ENCODE measurements at regions not wholly inside any gene's neighbourhood (a gene's known extent, or its start where the extent isn't known, plus 50 kb on each side); places are given as distances from the start of the nearest gene placed in this dataset.
"Not testable (repeated sequence)": the region's sequence is repeated elsewhere in the genome, so short reads cannot be mapped to it uniquely, and the experiment has no call there.

GRCh38 chr1:228944935-228945371, 209.7 kb downstream of the RHOU start:
- Histone ChIP-seq H3K36me3 (ENCODE audit: insufficient read depth, low read length) (no peaks in the 10 kb centered on the region), H3K9me2 (ENCODE audit: insufficient read depth, low read length) (no peaks in the 10 kb centered on the region), H3K79me2 (replicated peaks; ENCODE audit: insufficient read depth, low read length) (no peaks in the 10 kb centered on the region), H4K20me1 (ENCODE audit: insufficient read depth) (no peaks in the 10 kb centered on the region), H3K27ac (ENCODE audit: low read length) (no peak overlapping the region), H3K4me3 (ENCODE audit: low read length) (peak overlapping the region; percentile 36), H3K27me3 (ENCODE audit: insufficient read depth, low read depth, low read length) (no peaks in the 10 kb centered on the region), H2AFZ (ENCODE audit: low read depth, low read length) (no peak overlapping the region), H3K4me2 (ENCODE audit: low read length) (peak overlapping the region; percentile 30), H3K9me3 (ENCODE audit: low read length) (no peaks in the 10 kb centered on the region), H3F3A (ENCODE audit: insufficient read depth, low read length, poor library complexity, severe bottlenecking) (no peaks in the 10 kb centered on the region), H3K9ac (ENCODE audit: low read length) (no peak overlapping the region)
- TF ChIP-seq POLR2AphosphoS5 (IDR thresholded peaks at IDR 0.05): peak; percentile 90
- peak; percentile 6 for TF ChIP-seq RAD21 (conservative IDR thresholded peaks at IDR 0.05)
- TF ChIP-seq TAF1 (IDR thresholded peaks at IDR 0.05; ENCODE audit: low read depth): no peak

- no peak overlapping the region for H3K9ac ChIP-seq (ENCODE audit: low read length)
- H3K79me2 ChIP-seq (replicated peaks; ENCODE audit: insufficient read depth, low read length): no peaks in the 10 kb centered on the region
- no peak overlapping the region for H3K4me2 ChIP-seq (ENCODE audit: low read length)
- TF ChIP-seq REST (IDR thresholded peaks at IDR 0.05; ENCODE audit: borderline replicate concordance): no peak
- TF ChIP-seq SMC3 (conservative IDR thresholded peaks at IDR 0.05; ENCODE audit: poor library complexity): no peak
- TF ChIP-seq TAF1 (IDR thresholded peaks at IDR 0.05; ENCODE audit: low read depth): no peak
- no peak for TF ChIP-seq MXI1 (conservative IDR thresholded peaks at IDR 0.05; ENCODE audit: poor library complexity, severe bottlenecking)
- no peak for TF ChIP-seq EZH2 (IDR thresholded peaks at IDR 0.05; ENCODE audit: borderline replicate concordance, insufficient read depth, low read length, poor library complexity, severe bottlenecking)
- no peak for TF ChIP-seq POLR2AphosphoS5 (IDR thresholded peaks at IDR 0.05)
- H3K4me3 ChIP-seq (ENCODE audit: low read length): no peak overlapping the region
- H3F3A ChIP-seq (ENCODE audit: insufficient read depth, low read length, poor library complexity, severe bottlenecking): no peaks in the 10 kb centered on the region
- no peaks in the 10 kb centered on the region for H3K9me3 ChIP-seq (ENCODE audit: low read length)
- no peaks in the 10 kb centered on the region for H4K20me1 ChIP-seq (ENCODE audit: insufficient read depth)
- no peak overlapping the region for H2AFZ ChIP-seq (ENCODE audit: low read depth, low read length)
- no peak overlapping the region for H3K27ac ChIP-seq (ENCODE audit: low read length)
- H3K9me2 ChIP-seq (ENCODE audit: insufficient read depth, low read length): no peaks in the 10 kb centered on the region
- H3K27me3 ChIP-seq (ENCODE audit: insufficient read depth, low read depth, low read length): no peaks in the 10 kb centered on the region
- no peaks in the 10 kb centered on the region for H3K36me3 ChIP-seq (ENCODE audit: insufficient read depth, low read length)
These were observed 210.6 kb downstream of the RHOU start for GRCh38 chr1:228945885-228946284.

- H3K9me2 ChIP-seq (ENCODE audit: insufficient read depth, low read length); H3K4me2 ChIP-seq (ENCODE audit: low read length); H3F3A ChIP-seq (ENCODE audit: insufficient read depth, low read length, poor library complexity, severe bottlenecking); H2AFZ ChIP-seq (ENCODE audit: low read depth, low read length); H3K79me2 ChIP-seq (replicated peaks; ENCODE audit: insufficient read depth, low read length); H3K27me3 ChIP-seq (ENCODE audit: insufficient read depth, low read depth, low read length); H3K9me3 ChIP-seq (ENCODE audit: low read length); H3K36me3 ChIP-seq (ENCODE audit: insufficient read depth, low read length); H3K4me3 ChIP-seq (ENCODE audit: low read length); H4K20me1 ChIP-seq (ENCODE audit: insufficient read depth); H3K9ac ChIP-seq (ENCODE audit: low read length); H3K27ac ChIP-seq (ENCODE audit: low read length): not testable (repeated sequence)
These were observed 214.3 kb downstream of the RHOU start for GRCh38 chr1:228949617-228950016.

- H3K9me2 ChIP-seq (ENCODE audit: insufficient read depth, low read length): no peaks in the 10 kb centered on the region
- H3F3A ChIP-seq (ENCODE audit: insufficient read depth, low read length, poor library complexity, severe bottlenecking): no peaks in the 10 kb centered on the region
- no peak overlapping the region for H3K4me2 ChIP-seq (ENCODE audit: low read length)
- TF ChIP-seq EP300 (conservative IDR thresholded peaks at IDR 0.05; ENCODE audit: poor library complexity, severe bottlenecking): no peak
- no peak for TF ChIP-seq SMC3 (conservative IDR thresholded peaks at IDR 0.05; ENCODE audit: poor library complexity)
- no peak overlapping the region for H2AFZ ChIP-seq (ENCODE audit: low read depth, low read length)
- H3K27me3 ChIP-seq (ENCODE audit: insufficient read depth, low read depth, low read length): no peaks in the 10 kb centered on the region
- no peaks in the 10 kb centered on the region for H3K79me2 ChIP-seq (replicated peaks; ENCODE audit: insufficient read depth, low read length)
- H3K4me3 ChIP-seq (ENCODE audit: low read length): no peak overlapping the region
- no peak overlapping the region for H3K9ac ChIP-seq (ENCODE audit: low read length)
- no peaks in the 10 kb centered on the region for H3K9me3 ChIP-seq (ENCODE audit: low read length)
- H3K27ac ChIP-seq (ENCODE audit: low read length): no peak overlapping the region
- no peaks in the 10 kb centered on the region for H3K36me3 ChIP-seq (ENCODE audit: insufficient read depth, low read length)
- H4K20me1 ChIP-seq (ENCODE audit: insufficient read depth): no peaks in the 10 kb centered on the region
These were observed 217.9 kb downstream of the RHOU start for GRCh38 chr1:228953207-228953606.

GRCh38 chr1:228953808-228954207, 218.5 kb downstream of the RHOU start:
- not testable (repeated sequence) for H3K36me3 ChIP-seq (ENCODE audit: insufficient read depth, low read length); H3K79me2 ChIP-seq (replicated peaks; ENCODE audit: insufficient read depth, low read length); H3K9me2 ChIP-seq (ENCODE audit: insufficient read depth, low read length); H3K4me2 ChIP-seq (ENCODE audit: low read length); H3K9me3 ChIP-seq (ENCODE audit: low read length); H2AFZ ChIP-seq (ENCODE audit: low read depth, low read length); H3K27me3 ChIP-seq (ENCODE audit: insufficient read depth, low read depth, low read length); H4K20me1 ChIP-seq (ENCODE audit: insufficient read depth); H3F3A ChIP-seq (ENCODE audit: insufficient read depth, low read length, poor library complexity, severe bottlenecking); H3K9ac ChIP-seq (ENCODE audit: low read length); H3K4me3 ChIP-seq (ENCODE audit: low read length); H3K27ac ChIP-seq (ENCODE audit: low read length)
